HL-60 (cell line): ENCODE measurements at regions not wholly inside any gene's neighbourhood (a gene's known extent, or its start where the extent isn't known, plus 50 kb on each side); places are given as distances from the start of the nearest gene placed in this dataset.

Source experiments
- DNase-seq, 2 experiments: peaks; one replicate each; pipeline ENCODE4 v3.0.0-alpha.2; 2010 to 2020; ENCODE audit warnings: low read depth in 1 of 2, low spot score in 1 of 2
- H3K27ac ChIP-seq: fragments of 250-450 bp; sonication (Bioruptor Pico); replicated peaks from 2 replicates; pipeline ENCODE4 v1.5.1; 2020; ENCODE audit warnings: mild to moderate bottlenecking, moderate library complexity
- H3K27me3 ChIP-seq: fragments of 250-450 bp; sonication (Bioruptor Pico); 2 replicates; pipeline ENCODE4 v1.5.1; 2021; ENCODE audit warnings: mild to moderate bottlenecking, moderate library complexity; ENCODE audit not compliant: insufficient read depth, poor library complexity, severe bottlenecking
- H3K4me3 ChIP-seq: replicated peaks from 2 replicates; pipeline ENCODE4 v1.5.1; 2011; ENCODE audit warnings: mild to moderate bottlenecking, control low read depth, low read length; ENCODE audit not compliant: insufficient read depth
- GABPA ChIP-seq: IDR thresholded peaks from 2 replicates; pipeline ENCODE4 v1.6.1; 2012; ENCODE audit warnings: low read depth
- POLR2AphosphoS5 ChIP-seq: IDR thresholded peaks from 2 replicates; pipeline ENCODE4 v1.6.1; 2012; ENCODE audit warnings: low read depth
- REST ChIP-seq: IDR thresholded peaks from 2 replicates; pipeline ENCODE4 v1.6.1; 2012; ENCODE audit warnings: low read depth; ENCODE audit not compliant: insufficient replicate concordance
- SPI1 ChIP-seq: IDR thresholded peaks from 2 replicates; pipeline ENCODE4 v1.6.1; 2012; ENCODE audit warnings: low read depth, mild to moderate bottlenecking, borderline replicate concordance
- TF ChIP-seq, protein P1 (sequence below): IDR thresholded peaks from one replicate; pipeline ENCODE4 v1.5.1; 2011; ENCODE audit warnings: low read length, control low read depth, inconsistent platforms; ENCODE audit not compliant: insufficient read depth

DNA sequence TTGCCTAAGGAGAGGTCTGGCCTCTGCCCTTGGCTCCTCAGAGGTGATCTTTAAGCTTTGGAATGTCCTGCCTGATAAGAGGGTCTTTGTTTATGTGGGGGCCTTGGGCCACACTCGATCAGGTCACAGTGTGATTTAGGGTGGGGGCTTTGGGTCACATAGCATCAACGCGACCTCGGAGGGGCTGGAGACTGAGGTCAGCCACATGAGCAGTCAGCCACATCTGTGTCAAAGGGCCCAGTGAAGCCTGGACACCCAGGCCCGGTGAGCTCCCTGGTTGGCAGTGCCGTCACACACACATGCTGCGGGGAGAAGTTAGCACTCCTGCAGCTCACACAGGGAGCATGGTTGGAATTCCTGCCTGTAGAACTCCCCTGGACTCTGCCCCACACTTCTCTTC is 345.0 kb downstream of the NPHP4 start:
- Histone ChIP-seq H3K4me3 (no peak overlapping the region), H3K27me3 (no peaks in the 10 kb centered on the region), H3K27ac (no peak overlapping the region)
- DNase-seq: no peak
- TF ChIP-seq, protein P1, sequence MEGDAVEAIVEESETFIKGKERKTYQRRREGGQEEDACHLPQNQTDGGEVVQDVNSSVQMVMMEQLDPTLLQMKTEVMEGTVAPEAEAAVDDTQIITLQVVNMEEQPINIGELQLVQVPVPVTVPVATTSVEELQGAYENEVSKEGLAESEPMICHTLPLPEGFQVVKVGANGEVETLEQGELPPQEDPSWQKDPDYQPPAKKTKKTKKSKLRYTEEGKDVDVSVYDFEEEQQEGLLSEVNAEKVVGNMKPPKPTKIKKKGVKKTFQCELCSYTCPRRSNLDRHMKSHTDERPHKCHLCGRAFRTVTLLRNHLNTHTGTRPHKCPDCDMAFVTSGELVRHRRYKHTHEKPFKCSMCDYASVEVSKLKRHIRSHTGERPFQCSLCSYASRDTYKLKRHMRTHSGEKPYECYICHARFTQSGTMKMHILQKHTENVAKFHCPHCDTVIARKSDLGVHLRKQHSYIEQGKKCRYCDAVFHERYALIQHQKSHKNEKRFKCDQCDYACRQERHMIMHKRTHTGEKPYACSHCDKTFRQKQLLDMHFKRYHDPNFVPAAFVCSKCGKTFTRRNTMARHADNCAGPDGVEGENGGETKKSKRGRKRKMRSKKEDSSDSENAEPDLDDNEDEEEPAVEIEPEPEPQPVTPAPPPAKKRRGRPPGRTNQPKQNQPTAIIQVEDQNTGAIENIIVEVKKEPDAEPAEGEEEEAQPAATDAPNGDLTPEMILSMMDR: no peak
- no peak for TF ChIP-seq REST
- TF ChIP-seq POLR2AphosphoS5: no peak
- no peak for TF ChIP-seq GABPA
- TF ChIP-seq SPI1: no peak

GRCh38 chr1:5646486-5647149 is 345.6 kb downstream of the NPHP4 start:
- Histone ChIP-seq H3K4me3 (no peak overlapping the region), H3K27ac (no peak overlapping the region), H3K27me3 (no peaks in the 10 kb centered on the region)
- no peak for DNase-seq
- TF ChIP-seq, protein P1: no peak
- TF ChIP-seq REST (no peak), SPI1 (no peak), POLR2AphosphoS5 (no peak), GABPA (no peak)

- H3K4me3 ChIP-seq: no peak overlapping the region
- no peak for DNase-seq
- no peaks in the 10 kb centered on the region for H3K27me3 ChIP-seq
- TF ChIP-seq, protein P1: no peak
- no peak for TF ChIP-seq REST
- TF ChIP-seq GABPA: no peak
- no peak for TF ChIP-seq SPI1
- no peak for TF ChIP-seq POLR2AphosphoS5
- no peak overlapping the region for H3K27ac ChIP-seq
Measured at GRCh38 chr1:5645929-5646328, 346.3 kb downstream of the NPHP4 start.
